ENCODE measurements at regions not wholly inside any gene's neighbourhood (a gene's known extent, or its start where the extent isn't known, plus 50 kb on each side); places are given as distances from the start of the nearest gene placed in this dataset.

DNA sequence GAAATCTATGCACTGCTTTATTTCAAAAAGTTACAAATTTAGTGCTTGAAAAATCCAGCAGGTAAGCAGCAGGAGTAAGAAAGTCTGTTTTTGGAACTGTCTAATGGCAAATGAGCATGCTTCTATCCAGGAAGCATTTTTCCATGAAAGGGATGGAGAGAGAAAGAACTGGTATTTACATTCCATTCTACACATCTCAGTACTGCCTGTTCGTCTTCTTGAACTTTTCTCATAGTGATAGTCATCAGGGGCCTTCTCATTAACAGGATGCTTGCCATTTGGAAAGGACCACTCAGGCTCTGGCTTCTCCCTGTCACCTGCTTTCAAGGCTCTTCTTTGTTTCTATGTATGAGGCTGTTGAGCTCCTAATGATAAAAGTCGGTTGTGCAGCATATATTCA is 267.3 kb upstream of the IL12A start:
- Mint-ChIP-seq H3K36me3 (ENCODE audit: low read depth) (no peaks in the 10 kb centered on the region), H3K27me3 (ENCODE audit: insufficient read depth, low read depth, poor library complexity) (no peaks in the 10 kb centered on the region), H3K4me1 (no peaks in the 10 kb centered on the region), H3K4me3 (no peak overlapping the region), H3K9me3 (no peaks in the 10 kb centered on the region), H3K27ac (no peak overlapping the region)
- H3K9me2 ChIP-seq (ENCODE audit: insufficient read depth), result no peaks in the 10 kb centered on the region
- DNase-seq (ENCODE audit: low spot score) (no peak), ATAC-seq (no peak)
- no peaks in the 10 kb centered on the region for H3K27me3 ChIP-seq (ENCODE audit: insufficient read depth)
- TF ChIP-seq ETS1 (IDR thresholded peaks at IDR 0.05), result no peak
- TF ChIP-seq POLR2AphosphoS5 (IDR thresholded peaks at IDR 0.05; ENCODE audit: low read depth), result no peak
- no peak for TF ChIP-seq NANOG (IDR thresholded peaks at IDR 0.05; ENCODE audit: borderline replicate concordance)
- H3K36me3 ChIP-seq (ENCODE audit: insufficient read depth), result no peaks in the 10 kb centered on the region
- no peaks in the 10 kb centered on the region for H3K4me1 ChIP-seq (ENCODE audit: insufficient read depth)
- H3K4me3 ChIP-seq, result no peak overlapping the region
- H3K79me2 ChIP-seq (replicated peaks; ENCODE audit: insufficient read depth), result no peaks in the 10 kb centered on the region
- H2AFZ ChIP-seq, result no peak overlapping the region
- H4K20me1 ChIP-seq (replicated peaks; ENCODE audit: insufficient read depth), result no peaks in the 10 kb centered on the region
- no peak overlapping the region for H3K4me2 ChIP-seq
- H3F3A ChIP-seq (replicated peaks; ENCODE audit: low read depth), result no peaks in the 10 kb centered on the region
- no peak overlapping the region for H3K27ac ChIP-seq (ENCODE audit: low read depth)

GRCh38 chr3:159723295-159723694 is 265.3 kb upstream of the IL12A start:
- Histone ChIP-seq H3K9me2 (ENCODE audit: insufficient read depth) (no peaks in the 10 kb centered on the region), H3K79me2 (replicated peaks; ENCODE audit: insufficient read depth) (no peaks in the 10 kb centered on the region), H3K36me3 (ENCODE audit: insufficient read depth) (no peaks in the 10 kb centered on the region), H3K4me3 (no peak overlapping the region), H3K27ac (ENCODE audit: low read depth) (no peak overlapping the region), H3K27me3 (ENCODE audit: insufficient read depth) (no peaks in the 10 kb centered on the region), H3K4me2 (no peak overlapping the region), H3K4me1 (ENCODE audit: insufficient read depth) (no peaks in the 10 kb centered on the region), H4K20me1 (replicated peaks; ENCODE audit: insufficient read depth) (no peaks in the 10 kb centered on the region), H3F3A (replicated peaks; ENCODE audit: low read depth) (no peaks in the 10 kb centered on the region), H2AFZ (no peak overlapping the region)
- Mint-ChIP-seq H3K4me3 (no peak overlapping the region), H3K9me3 (no peaks in the 10 kb centered on the region), H3K27me3 (ENCODE audit: insufficient read depth, low read depth, poor library complexity) (no peaks in the 10 kb centered on the region), H3K27ac (no peak overlapping the region), H3K36me3 (ENCODE audit: low read depth) (no peaks in the 10 kb centered on the region), H3K4me1 (no peaks in the 10 kb centered on the region)
- no peak for DNase-seq (ENCODE audit: low spot score)
- no peak for ATAC-seq
- TF ChIP-seq CREB1 (CRISPR knock-in tag; IDR thresholded peaks at IDR 0.05; ENCODE audit: low read depth) (no peak), ZNF114 (CRISPR knock-in tag; IDR thresholded peaks at IDR 0.05) (no peak), CTCF (conservative IDR thresholded peaks at IDR 0.05; ENCODE audit: low read depth in 2 of 2) (no peak), ZNF462 (CRISPR knock-in tag; IDR thresholded peaks at IDR 0.05) (no peak), REST (IDR thresholded peaks at IDR 0.05; ENCODE audit: unreplicated experiment) (no peak), POLR2AphosphoS5 (IDR thresholded peaks at IDR 0.05; ENCODE audit: low read depth) (no peak), ETS1 (IDR thresholded peaks at IDR 0.05) (no peak), NANOG (IDR thresholded peaks at IDR 0.05; ENCODE audit: borderline replicate concordance) (no peak)
